NT2/D1 (cell line): ENCODE measurements at regions not wholly inside any gene's neighbourhood (a gene's known extent, or its start where the extent isn't known, plus 50 kb on each side); places are given as distances from the start of the nearest gene placed in this dataset.

Source experiments
- SUZ12 ChIP-seq: IDR thresholded peaks from 2 replicates; pipeline ENCODE4 v1.6.1; 2011; ENCODE audit not compliant: insufficient read length, insufficient read depth; ENCODE audit errors: extremely low read depth
- YY1 ChIP-seq: IDR thresholded peaks from 2 replicates; pipeline ENCODE4 v1.6.1; 2011; ENCODE audit not compliant: insufficient read length, insufficient read depth
- ZNF274 ChIP-seq: IDR thresholded peaks from 2 replicates; pipeline ENCODE4 v1.6.1; 2011; ENCODE audit warnings: mild to moderate bottlenecking, low read depth, low read length

DNA sequence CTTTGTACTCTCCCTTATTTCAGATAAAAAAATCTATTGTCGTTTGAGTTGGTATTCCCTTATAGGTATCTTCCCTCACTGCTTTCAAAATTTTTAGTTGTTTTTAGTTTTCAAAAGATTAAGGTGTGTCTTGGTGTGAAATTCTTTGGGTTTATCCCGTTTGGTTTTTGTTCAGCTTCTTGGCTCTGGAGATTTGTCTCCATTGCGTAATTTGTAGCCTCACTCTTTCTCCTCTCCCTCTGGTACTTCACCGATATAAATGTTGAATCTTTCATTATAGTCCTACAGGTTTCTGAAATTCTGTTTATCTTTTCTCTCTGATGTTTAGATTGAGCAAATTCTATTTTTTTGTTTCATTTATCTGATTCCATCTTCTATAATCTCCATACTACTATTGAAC, 113.8 kb upstream of the HS6ST1 start:
- no peak for TF ChIP-seq ZNF274
- TF ChIP-seq YY1: no peak
- no peak for TF ChIP-seq SUZ12
